Kidney epithelial cell (primary cell): ENCODE measurements at regions not wholly inside any gene's neighbourhood (a gene's known extent, or its start where the extent isn't known, plus 50 kb on each side); places are given as distances from the start of the nearest gene placed in this dataset.

Experiments used
- DNase-seq: peaks from one replicate; pipeline ENCODE4 v3.0.0-alpha.2; 2010; ENCODE audit warnings: low read depth
- H3K27me3 ChIP-seq: 2 replicates; pipeline ENCODE4 v1.6.0; 2011; ENCODE audit warnings: low read length; ENCODE audit not compliant: control insufficient read depth, insufficient read depth
- H3K36me3 ChIP-seq: 2 replicates; pipeline ENCODE4 v1.5.1; 2011; ENCODE audit warnings: low read length; ENCODE audit not compliant: control insufficient read depth, insufficient read depth
- H3K4me3 ChIP-seq: 2 replicates; pipeline ENCODE4 v1.5.1; 2011; ENCODE audit warnings: low read depth, mild to moderate bottlenecking, control low read depth, low read length
- TF ChIP-seq, protein P1 (sequence below): IDR thresholded peaks from 2 replicates; pipeline ENCODE4 v1.5.1; 2011; ENCODE audit warnings: mild to moderate bottlenecking, moderate library complexity, low read length, control low read depth, inconsistent platforms; ENCODE audit not compliant: insufficient read depth, poor library complexity, severe bottlenecking

DNA sequence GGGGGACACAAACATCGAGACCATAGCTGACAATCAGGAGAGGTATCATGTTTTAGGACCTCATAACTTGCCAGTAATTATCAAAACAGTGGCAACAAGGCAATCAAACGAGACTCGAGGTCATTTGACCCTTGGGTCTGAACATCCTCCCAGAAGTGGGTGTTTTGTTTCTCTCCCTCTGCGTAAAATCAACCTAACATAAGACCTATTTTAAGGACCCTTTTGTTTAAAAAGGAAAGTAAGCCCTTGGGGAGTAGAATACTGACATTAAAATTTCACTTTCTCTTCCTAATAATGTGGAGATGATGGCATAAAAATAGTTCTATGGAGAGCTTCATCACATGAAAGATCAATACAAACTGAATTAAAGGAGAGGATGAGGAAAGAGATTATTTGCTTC, 106.2 kb upstream of the PUDP start:
- DNase-seq, result no peak
- H3K4me3 ChIP-seq, result no peak overlapping the region
- H3K36me3 ChIP-seq, result no peaks in the 10 kb centered on the region
- H3K27me3 ChIP-seq, result no peaks in the 10 kb centered on the region
- TF ChIP-seq, protein P1, sequence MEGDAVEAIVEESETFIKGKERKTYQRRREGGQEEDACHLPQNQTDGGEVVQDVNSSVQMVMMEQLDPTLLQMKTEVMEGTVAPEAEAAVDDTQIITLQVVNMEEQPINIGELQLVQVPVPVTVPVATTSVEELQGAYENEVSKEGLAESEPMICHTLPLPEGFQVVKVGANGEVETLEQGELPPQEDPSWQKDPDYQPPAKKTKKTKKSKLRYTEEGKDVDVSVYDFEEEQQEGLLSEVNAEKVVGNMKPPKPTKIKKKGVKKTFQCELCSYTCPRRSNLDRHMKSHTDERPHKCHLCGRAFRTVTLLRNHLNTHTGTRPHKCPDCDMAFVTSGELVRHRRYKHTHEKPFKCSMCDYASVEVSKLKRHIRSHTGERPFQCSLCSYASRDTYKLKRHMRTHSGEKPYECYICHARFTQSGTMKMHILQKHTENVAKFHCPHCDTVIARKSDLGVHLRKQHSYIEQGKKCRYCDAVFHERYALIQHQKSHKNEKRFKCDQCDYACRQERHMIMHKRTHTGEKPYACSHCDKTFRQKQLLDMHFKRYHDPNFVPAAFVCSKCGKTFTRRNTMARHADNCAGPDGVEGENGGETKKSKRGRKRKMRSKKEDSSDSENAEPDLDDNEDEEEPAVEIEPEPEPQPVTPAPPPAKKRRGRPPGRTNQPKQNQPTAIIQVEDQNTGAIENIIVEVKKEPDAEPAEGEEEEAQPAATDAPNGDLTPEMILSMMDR, result no peak

DNA sequence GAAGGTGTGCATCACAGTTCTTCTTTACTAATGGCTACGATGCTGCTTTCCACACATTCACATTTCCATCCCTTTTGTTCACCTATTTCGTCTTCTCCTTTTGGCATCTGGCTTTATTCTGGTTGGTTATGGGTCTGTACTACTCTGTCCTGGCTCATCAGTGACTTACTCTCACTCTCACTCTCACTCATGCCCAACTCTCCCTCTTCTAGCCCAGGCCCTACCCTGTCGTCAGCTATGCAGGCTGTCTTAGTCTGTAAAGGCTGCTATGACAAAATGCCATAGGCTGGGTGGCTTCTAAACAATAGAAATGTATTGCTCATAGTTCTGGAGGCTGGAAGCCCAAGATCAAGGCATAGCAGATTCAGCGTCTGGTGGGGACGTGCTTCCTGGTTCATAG, 105.6 kb upstream of the PUDP start:
- no peak for DNase-seq
- Histone ChIP-seq H3K36me3 (no peaks in the 10 kb centered on the region), H3K27me3 (no peaks in the 10 kb centered on the region), H3K4me3 (no peak overlapping the region)
- TF ChIP-seq, protein P1, result no peak

DNA sequence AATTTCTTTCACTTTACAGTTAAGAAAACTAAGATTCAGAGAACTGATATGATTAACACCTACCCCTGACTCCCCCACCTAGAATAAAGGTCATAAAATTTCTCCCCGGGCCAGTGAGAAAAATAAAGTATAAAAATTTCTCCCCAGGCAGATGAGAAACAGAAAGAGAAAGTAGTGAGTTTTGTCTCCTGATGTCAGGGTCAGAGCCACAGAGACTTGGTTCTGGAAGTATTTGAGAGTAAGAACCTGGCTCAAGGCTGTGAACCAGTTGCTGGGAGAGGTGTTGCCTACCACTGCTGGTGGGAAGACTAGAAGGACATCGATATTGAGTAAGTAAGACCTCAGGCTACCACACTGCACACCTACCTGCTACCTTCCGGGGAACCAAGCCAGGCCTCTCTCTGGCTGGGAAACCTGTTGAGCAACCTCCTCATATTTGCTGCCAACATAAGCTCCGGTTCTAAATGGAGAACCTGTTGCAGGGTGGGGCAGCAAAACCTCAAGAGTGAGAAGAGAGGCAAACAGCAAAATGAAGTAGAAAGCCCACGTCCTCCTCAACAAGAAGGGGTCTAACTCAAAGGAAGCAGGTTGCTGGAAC, 104.2 kb upstream of the PUDP start:
- Histone ChIP-seq H3K27me3 (no peaks in the 10 kb centered on the region), H3K36me3 (no peaks in the 10 kb centered on the region), H3K4me3 (no peak overlapping the region)
- DNase-seq, result no peak
- TF ChIP-seq, protein P1, result no peak

- no peak for DNase-seq
- no peaks in the 10 kb centered on the region for H3K36me3 ChIP-seq
- TF ChIP-seq, protein P1, result no peak
- no peak overlapping the region for H3K4me3 ChIP-seq
- no peaks in the 10 kb centered on the region for H3K27me3 ChIP-seq
Observed at GRCh38 chrX:7247346-7247745, 99.4 kb upstream of the PUDP start.

DNA sequence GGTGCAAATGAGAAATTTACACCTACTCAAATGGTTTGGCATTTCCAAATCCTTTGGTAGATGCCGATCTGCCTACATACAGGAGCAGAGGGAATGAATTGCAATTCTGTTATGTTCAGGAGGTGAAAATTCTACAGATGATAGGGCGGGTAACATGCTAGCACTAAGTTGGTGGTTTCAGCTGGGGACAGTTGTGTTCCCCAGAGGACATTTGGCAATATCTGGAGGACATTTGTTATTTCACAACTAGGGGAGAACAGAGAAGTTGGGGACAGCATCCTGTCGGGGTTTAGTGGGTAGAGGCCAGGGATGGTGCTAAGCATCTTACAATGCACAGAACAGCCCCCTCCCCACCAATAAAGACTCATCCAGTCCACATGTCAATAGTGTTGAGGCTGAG, 96.5 kb upstream of the PUDP start:
- no peaks in the 10 kb centered on the region for H3K36me3 ChIP-seq
- TF ChIP-seq, protein P1, result no peak
- H3K27me3 ChIP-seq, result no peaks in the 10 kb centered on the region
- DNase-seq, result no peak
- H3K4me3 ChIP-seq, result no peak overlapping the region

DNA sequence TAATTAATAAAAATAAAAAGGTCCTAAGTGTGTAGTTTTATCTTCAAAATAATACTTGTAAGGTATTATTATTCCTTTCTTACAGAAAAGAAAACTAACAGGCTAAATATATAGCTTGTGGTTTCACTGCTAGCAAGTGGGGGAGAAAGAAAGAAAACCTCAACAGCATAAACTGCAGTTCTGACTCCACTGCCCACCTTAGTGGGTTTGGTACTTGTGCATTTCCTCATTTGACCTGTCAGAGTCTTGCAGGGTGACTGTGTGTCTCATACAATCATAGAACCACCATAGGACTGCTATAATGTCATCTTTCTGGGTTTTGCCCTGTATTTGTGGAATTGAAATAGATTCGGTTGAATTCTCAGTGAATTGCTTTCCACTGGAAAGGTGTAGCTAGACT, 94.7 kb upstream of the PUDP start:
- TF ChIP-seq, protein P1, result no peak
- Histone ChIP-seq H3K4me3 (no peak overlapping the region), H3K27me3 (no peaks in the 10 kb centered on the region), H3K36me3 (no peaks in the 10 kb centered on the region)
- no peak for DNase-seq
